Activated CD4-positive, alpha-beta T cell treated with anti-CD3 and anti-CD28 coated beads, Interleukin-2, amount 50 U/mL, for 48 hours (primary cell): ENCODE measurements at regions not wholly inside any gene's neighbourhood (a gene's known extent, or its start where the extent isn't known, plus 50 kb on each side); places are given as distances from the start of the nearest gene placed in this dataset.
"Not testable (repeated sequence)": the region's sequence is repeated elsewhere in the genome, so short reads cannot be mapped to it uniquely, and the experiment has no call there.

ENCODE experiments used
- DNase-seq, 2 experiments: peaks; one replicate each; pipeline ENCODE4 v3.0.0-alpha.2; 2020

GRCh38 chr3:101999177-101999779 lies 150.0 kb downstream of the NFKBIZ start:
- DNase-seq, result no peak

GRCh38 chr3:102000620-102001209 lies 151.4 kb downstream of the NFKBIZ start:
- DNase-seq, result no peak

GRCh38 chr3:102002056-102002455 lies 152.7 kb downstream of the NFKBIZ start:
- no peak for DNase-seq

- no peak for DNase-seq
Measured at GRCh38 chr3:102004561-102004960, 155.2 kb downstream of the NFKBIZ start.

- no peak for DNase-seq
Measured at GRCh38 chr3:102005551-102005950, 156.2 kb downstream of the NFKBIZ start.

- DNase-seq, result no peak
Measured at GRCh38 chr3:102006812-102007485, 157.6 kb downstream of the NFKBIZ start.

- DNase-seq, result not testable (repeated sequence)
Measured at GRCh38 chr3:102008436-102008835, 159.1 kb downstream of the NFKBIZ start.

GRCh38 chr3:102016417-102016816 lies 167.1 kb downstream of the NFKBIZ start:
- no peak for DNase-seq

GRCh38 chr3:102017784-102018183 lies 168.5 kb downstream of the NFKBIZ start:
- DNase-seq, result no peak

- no peak for DNase-seq
Measured at GRCh38 chr3:102018551-102018950, 169.2 kb downstream of the NFKBIZ start.

GRCh38 chr3:102020735-102021134 lies 171.4 kb downstream of the NFKBIZ start:
- no peak for DNase-seq

- DNase-seq, result peak in 1 of 2 experiments; percentile 8
Measured at GRCh38 chr3:102024270-102024904, 175.1 kb downstream of the NFKBIZ start.

GRCh38 chr3:102025606-102026270 lies 176.4 kb downstream of the NFKBIZ start:
- no peak for DNase-seq

- no peak for DNase-seq
Measured at GRCh38 chr3:102026656-102027055, 177.3 kb downstream of the NFKBIZ start.

- DNase-seq, result no peak
Measured at GRCh38 chr3:102030661-102031060, 181.3 kb downstream of the NFKBIZ start.

GRCh38 chr3:102031834-102032233 lies 182.5 kb downstream of the NFKBIZ start:
- DNase-seq, result no peak

- DNase-seq, result no peak
Measured at GRCh38 chr3:102032491-102033383, 183.4 kb downstream of the NFKBIZ start.

GRCh38 chr3:102034639-102035451 lies 185.5 kb downstream of the NFKBIZ start:
- DNase-seq, result no peak

GRCh38 chr3:102036017-102036416 lies 186.7 kb downstream of the NFKBIZ start:
- DNase-seq, result no peak

GRCh38 chr3:102036472-102036871 lies 187.2 kb downstream of the NFKBIZ start:
- no peak for DNase-seq

GRCh38 chr3:102037209-102037608 lies 187.9 kb downstream of the NFKBIZ start:
- no peak for DNase-seq
